Progenitor cell of endocrine pancreas (in vitro differentiated cells): ENCODE measurements at regions not wholly inside any gene's neighbourhood (a gene's known extent, or its start where the extent isn't known, plus 50 kb on each side); places are given as distances from the start of the nearest gene placed in this dataset.

ENCODE experiments used
- DNase-seq: peaks from one replicate; pipeline ENCODE4 v3.0.0; 2021; ENCODE audit warnings: low spot score; ENCODE audit not compliant: unreplicated experiment
- H3K27ac Mint-ChIP-seq: 2 replicates; pipeline ENCODE4 v1.8.0; 2021; ENCODE audit warnings: mild to moderate bottlenecking, moderate library complexity, mixed read lengths
- H3K27me3 Mint-ChIP-seq: 2 replicates; pipeline ENCODE4 v1.8.0; 2021; ENCODE audit warnings: mixed read lengths
- H3K36me3 Mint-ChIP-seq: 2 replicates; pipeline ENCODE4 v1.8.0; 2022; ENCODE audit warnings: mixed read lengths; ENCODE audit not compliant: insufficient read depth
- H3K4me1 Mint-ChIP-seq: 2 replicates; pipeline ENCODE4 v1.8.0; 2021; ENCODE audit warnings: low read depth, mixed read lengths
- H3K4me3 Mint-ChIP-seq: 2 replicates; pipeline ENCODE4 v1.8.0; 2021; ENCODE audit warnings: low read depth, mild to moderate bottlenecking, moderate library complexity, mixed read lengths
- H3K9me3 Mint-ChIP-seq: 2 replicates; pipeline ENCODE4 v1.8.0; 2021; ENCODE audit warnings: low read depth, mixed read lengths
- CTCF ChIP-seq: fragments of 200-600 bp; sonication (generic); IDR thresholded peaks from one replicate; pipeline ENCODE4 v1.5.0; 2021; ENCODE audit warnings: antibody characterized with exemption, mild to moderate bottlenecking; ENCODE audit not compliant: unreplicated experiment

GRCh38 chr7:46446151-46446550, 525.1 kb upstream of the IGFBP3 start:
- Mint-ChIP-seq H3K27me3 (no peaks in the 10 kb centered on the region), H3K36me3 (no peaks in the 10 kb centered on the region), H3K9me3 (peaks cover 7% of the 10 kb centered on the region), H3K4me1 (no peaks in the 10 kb centered on the region), H3K27ac (no peak overlapping the region), H3K4me3 (no peak overlapping the region)
- DNase-seq = no peak
- no peak for TF ChIP-seq CTCF

DNA sequence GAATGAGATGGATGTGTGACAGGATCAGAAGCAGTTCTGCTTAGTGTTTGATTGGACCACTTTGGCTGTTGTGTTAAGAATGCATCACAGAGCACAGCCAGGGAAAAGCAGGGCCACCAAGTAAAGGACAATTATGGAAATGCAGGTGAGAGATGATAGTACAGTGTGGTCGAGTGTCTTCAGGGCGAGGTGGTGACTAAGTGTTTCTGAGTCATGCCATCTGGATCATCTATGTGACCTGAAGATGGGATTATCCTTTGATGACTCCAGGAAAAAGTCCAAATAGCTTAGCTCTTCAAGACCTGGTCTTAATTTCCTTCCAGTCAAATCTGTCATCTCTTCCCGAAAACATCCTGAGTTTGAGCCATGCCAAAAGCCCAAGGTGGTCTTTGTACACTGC, 523.2 kb upstream of the IGFBP3 start:
- no peak for DNase-seq
- no peaks in the 10 kb centered on the region for H3K27me3 Mint-ChIP-seq
- no peaks in the 10 kb centered on the region for H3K4me1 Mint-ChIP-seq
- peaks cover 4% of the 10 kb centered on the region for H3K9me3 Mint-ChIP-seq
- no peak overlapping the region for H3K4me3 Mint-ChIP-seq
- no peak for TF ChIP-seq CTCF
- no peak overlapping the region for H3K27ac Mint-ChIP-seq
- no peaks in the 10 kb centered on the region for H3K36me3 Mint-ChIP-seq

GRCh38 chr7:46440186-46440585, 519.1 kb upstream of the IGFBP3 start:
- no peak for TF ChIP-seq CTCF
- Mint-ChIP-seq H3K27me3 (no peaks in the 10 kb centered on the region), H3K36me3 (no peaks in the 10 kb centered on the region), H3K9me3 (peaks cover 7% of the 10 kb centered on the region), H3K4me1 (no peaks in the 10 kb centered on the region), H3K27ac (no peak overlapping the region), H3K4me3 (no peak overlapping the region)
- no peak for DNase-seq

DNA sequence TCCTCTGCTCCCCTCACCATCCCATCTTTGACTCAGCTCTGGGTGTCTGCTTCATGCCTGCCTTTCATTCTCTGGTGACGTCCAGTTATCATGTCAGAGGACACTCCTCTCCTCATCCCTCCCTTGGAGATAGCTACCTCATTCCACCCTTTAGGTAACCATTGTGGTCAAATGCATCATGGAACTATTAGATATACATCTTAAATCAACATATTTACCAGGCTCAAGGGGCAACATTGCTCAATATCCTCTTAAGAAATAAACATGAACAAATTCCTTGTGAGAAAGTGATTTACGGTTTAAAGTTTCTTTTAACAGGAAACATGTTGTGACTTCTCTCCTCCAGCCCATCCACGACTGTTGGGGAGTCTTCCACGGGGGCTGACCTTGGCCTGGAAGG, 511.6 kb upstream of the IGFBP3 start:
- no peaks in the 10 kb centered on the region for H3K36me3 Mint-ChIP-seq
- H3K4me1 Mint-ChIP-seq = no peaks in the 10 kb centered on the region
- H3K27ac Mint-ChIP-seq = no peak overlapping the region
- H3K9me3 Mint-ChIP-seq = peaks cover 18% of the 10 kb centered on the region
- H3K27me3 Mint-ChIP-seq = no peaks in the 10 kb centered on the region
- TF ChIP-seq CTCF = no peak
- no peak for DNase-seq
- H3K4me3 Mint-ChIP-seq = no peak overlapping the region

DNA sequence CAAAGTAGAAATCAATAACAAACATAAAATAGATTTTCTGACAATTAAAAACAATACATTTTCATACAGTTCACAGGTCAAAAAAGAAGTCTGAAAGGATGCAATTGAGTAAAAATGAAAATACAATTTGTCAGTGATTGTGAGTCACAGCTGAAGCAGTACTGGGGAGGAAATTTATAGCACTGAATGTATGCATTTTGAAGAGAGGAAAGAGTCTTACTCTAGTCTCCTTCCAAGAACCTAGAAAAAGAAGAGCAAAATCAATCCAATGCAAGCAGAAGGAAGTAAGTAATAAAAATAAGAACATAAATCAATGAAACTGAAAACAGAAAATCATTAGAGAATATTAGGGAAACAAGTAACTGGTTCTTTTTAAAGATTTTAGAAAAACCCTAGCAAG, 507.2 kb upstream of the IGFBP3 start:
- DNase-seq = no peak
- H3K27ac Mint-ChIP-seq = no peak overlapping the region
- no peak for TF ChIP-seq CTCF
- H3K4me3 Mint-ChIP-seq = no peak overlapping the region
- H3K4me1 Mint-ChIP-seq = peaks cover 8% of the 10 kb centered on the region
- H3K27me3 Mint-ChIP-seq = no peaks in the 10 kb centered on the region
- peaks cover 8% of the 10 kb centered on the region for H3K9me3 Mint-ChIP-seq
- H3K36me3 Mint-ChIP-seq = no peaks in the 10 kb centered on the region
